HL-60 (cell line): ENCODE measurements at regions not wholly inside any gene's neighbourhood (a gene's known extent, or its start where the extent isn't known, plus 50 kb on each side); places are given as distances from the start of the nearest gene placed in this dataset.

Experiments
- DNase-seq, 2 experiments: peaks; one replicate each; pipeline ENCODE4 v3.0.0-alpha.2; 2010 to 2020; ENCODE audit warnings: low read depth in 1 of 2, low spot score in 1 of 2
- H3K27ac ChIP-seq: fragments of 250-450 bp; sonication (Bioruptor Pico); replicated peaks from 2 replicates; pipeline ENCODE4 v1.5.1; 2020; ENCODE audit warnings: mild to moderate bottlenecking, moderate library complexity
- H3K27me3 ChIP-seq: fragments of 250-450 bp; sonication (Bioruptor Pico); 2 replicates; pipeline ENCODE4 v1.5.1; 2021; ENCODE audit warnings: mild to moderate bottlenecking, moderate library complexity; ENCODE audit not compliant: insufficient read depth, poor library complexity, severe bottlenecking
- H3K4me3 ChIP-seq: replicated peaks from 2 replicates; pipeline ENCODE4 v1.5.1; 2011; ENCODE audit warnings: mild to moderate bottlenecking, control low read depth, low read length; ENCODE audit not compliant: insufficient read depth
- CTCF ChIP-seq: IDR thresholded peaks from one replicate; pipeline ENCODE4 v1.5.1; 2011; ENCODE audit warnings: low read length, control low read depth, inconsistent platforms; ENCODE audit not compliant: insufficient read depth
- GABPA ChIP-seq: IDR thresholded peaks from 2 replicates; pipeline ENCODE4 v1.6.1; 2012; ENCODE audit warnings: low read depth
- POLR2AphosphoS5 ChIP-seq: IDR thresholded peaks from 2 replicates; pipeline ENCODE4 v1.6.1; 2012; ENCODE audit warnings: low read depth
- REST ChIP-seq: IDR thresholded peaks from 2 replicates; pipeline ENCODE4 v1.6.1; 2012; ENCODE audit warnings: low read depth; ENCODE audit not compliant: insufficient replicate concordance
- SPI1 ChIP-seq: IDR thresholded peaks from 2 replicates; pipeline ENCODE4 v1.6.1; 2012; ENCODE audit warnings: low read depth, mild to moderate bottlenecking, borderline replicate concordance

GRCh38 chr3:22979581-22979980 is 223.5 kb upstream of the UBE2E2 start:
- no peaks in the 10 kb centered on the region for H3K27me3 ChIP-seq
- no peak for DNase-seq
- no peak overlapping the region for H3K4me3 ChIP-seq
- TF ChIP-seq POLR2AphosphoS5 (no peak), CTCF (no peak), GABPA (no peak), REST (no peak), SPI1 (no peak)
- H3K27ac ChIP-seq = no peak overlapping the region

- Histone ChIP-seq H3K27me3 (no peaks in the 10 kb centered on the region), H3K4me3 (no peak overlapping the region), H3K27ac (no peak overlapping the region)
- no peak for DNase-seq
- TF ChIP-seq GABPA = no peak
- TF ChIP-seq REST = no peak
- TF ChIP-seq CTCF = no peak
- TF ChIP-seq POLR2AphosphoS5 = no peak
- TF ChIP-seq SPI1 = no peak
Measured at GRCh38 chr3:22980346-22980745, 222.8 kb upstream of the UBE2E2 start.

GRCh38 chr3:22981166-22981565 is 222.0 kb upstream of the UBE2E2 start:
- TF ChIP-seq REST (no peak), SPI1 (no peak), POLR2AphosphoS5 (no peak), GABPA (no peak), CTCF (no peak)
- Histone ChIP-seq H3K27ac (no peak overlapping the region), H3K27me3 (no peaks in the 10 kb centered on the region), H3K4me3 (no peak overlapping the region)
- DNase-seq = no peak
